Chondrocyte (in vitro differentiated cells): ENCODE measurements at regions not wholly inside any gene's neighbourhood (a gene's known extent, or its start where the extent isn't known, plus 50 kb on each side); places are given as distances from the start of the nearest gene placed in this dataset.

ENCODE experiments used
- DNase-seq: peaks from one replicate; pipeline ENCODE4 v3.0.0; 2021; ENCODE audit warnings: mixed read lengths, low spot score
- H3K27ac Mint-ChIP-seq: one replicate; pipeline ENCODE4 v1.8.0; 2021; ENCODE audit warnings: mild to moderate bottlenecking, moderate library complexity, mixed read lengths; ENCODE audit not compliant: unreplicated experiment
- H3K27me3 Mint-ChIP-seq: 2 replicates; pipeline ENCODE4 v1.8.0; 2021; ENCODE audit warnings: low read depth, mixed read lengths
- H3K36me3 Mint-ChIP-seq: 2 replicates; pipeline ENCODE4 v1.8.0; 2021; ENCODE audit warnings: low read depth, mixed read lengths
- H3K4me1 Mint-ChIP-seq: 2 replicates; pipeline ENCODE4 v1.8.0; 2021; ENCODE audit warnings: low read depth, mild to moderate bottlenecking, mixed read lengths
- H3K4me3 Mint-ChIP-seq: one replicate; pipeline ENCODE4 v1.8.0; 2021; ENCODE audit warnings: mild to moderate bottlenecking, moderate library complexity, mixed read lengths; ENCODE audit not compliant: unreplicated experiment
- H3K9me3 Mint-ChIP-seq: 2 replicates; pipeline ENCODE4 v1.8.0; 2021; ENCODE audit warnings: low read depth, mixed read lengths
- TF ChIP-seq, protein P1 (sequence below): fragments of 200-600 bp; sonication (generic); IDR thresholded peaks from 2 replicates; pipeline ENCODE4 v1.5.0; 2021; ENCODE audit warnings: antibody characterized with exemption, mild to moderate bottlenecking, moderate library complexity

DNA sequence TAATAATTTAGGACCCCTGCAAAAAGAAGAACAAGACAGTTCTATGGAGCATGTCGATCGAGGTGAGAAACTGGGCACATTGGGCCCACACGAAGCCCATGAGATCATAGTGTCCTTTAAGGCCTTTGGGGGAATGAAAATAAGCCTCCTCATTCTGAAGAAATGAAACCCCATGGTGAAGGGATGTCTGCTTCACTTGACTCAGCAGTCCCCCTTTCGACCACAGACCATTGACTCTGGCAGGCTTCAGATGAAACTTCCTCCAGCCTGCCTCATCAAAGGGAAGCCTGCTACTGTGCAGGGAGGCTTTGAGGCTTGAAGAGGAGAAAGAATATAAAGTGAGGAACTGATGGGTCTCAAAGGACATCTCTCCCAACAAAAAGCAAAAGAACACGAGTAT lies 144.2 kb upstream of the FBXL4 start:
- H3K4me1 Mint-ChIP-seq = no peaks in the 10 kb centered on the region
- H3K27ac Mint-ChIP-seq = no peak overlapping the region
- no peaks in the 10 kb centered on the region for H3K36me3 Mint-ChIP-seq
- no peaks in the 10 kb centered on the region for H3K9me3 Mint-ChIP-seq
- DNase-seq = no peak
- peaks cover 39% of the 10 kb centered on the region for H3K27me3 Mint-ChIP-seq
- TF ChIP-seq, protein P1, sequence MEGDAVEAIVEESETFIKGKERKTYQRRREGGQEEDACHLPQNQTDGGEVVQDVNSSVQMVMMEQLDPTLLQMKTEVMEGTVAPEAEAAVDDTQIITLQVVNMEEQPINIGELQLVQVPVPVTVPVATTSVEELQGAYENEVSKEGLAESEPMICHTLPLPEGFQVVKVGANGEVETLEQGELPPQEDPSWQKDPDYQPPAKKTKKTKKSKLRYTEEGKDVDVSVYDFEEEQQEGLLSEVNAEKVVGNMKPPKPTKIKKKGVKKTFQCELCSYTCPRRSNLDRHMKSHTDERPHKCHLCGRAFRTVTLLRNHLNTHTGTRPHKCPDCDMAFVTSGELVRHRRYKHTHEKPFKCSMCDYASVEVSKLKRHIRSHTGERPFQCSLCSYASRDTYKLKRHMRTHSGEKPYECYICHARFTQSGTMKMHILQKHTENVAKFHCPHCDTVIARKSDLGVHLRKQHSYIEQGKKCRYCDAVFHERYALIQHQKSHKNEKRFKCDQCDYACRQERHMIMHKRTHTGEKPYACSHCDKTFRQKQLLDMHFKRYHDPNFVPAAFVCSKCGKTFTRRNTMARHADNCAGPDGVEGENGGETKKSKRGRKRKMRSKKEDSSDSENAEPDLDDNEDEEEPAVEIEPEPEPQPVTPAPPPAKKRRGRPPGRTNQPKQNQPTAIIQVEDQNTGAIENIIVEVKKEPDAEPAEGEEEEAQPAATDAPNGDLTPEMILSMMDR = no peak
- H3K4me3 Mint-ChIP-seq = no peak overlapping the region

DNA sequence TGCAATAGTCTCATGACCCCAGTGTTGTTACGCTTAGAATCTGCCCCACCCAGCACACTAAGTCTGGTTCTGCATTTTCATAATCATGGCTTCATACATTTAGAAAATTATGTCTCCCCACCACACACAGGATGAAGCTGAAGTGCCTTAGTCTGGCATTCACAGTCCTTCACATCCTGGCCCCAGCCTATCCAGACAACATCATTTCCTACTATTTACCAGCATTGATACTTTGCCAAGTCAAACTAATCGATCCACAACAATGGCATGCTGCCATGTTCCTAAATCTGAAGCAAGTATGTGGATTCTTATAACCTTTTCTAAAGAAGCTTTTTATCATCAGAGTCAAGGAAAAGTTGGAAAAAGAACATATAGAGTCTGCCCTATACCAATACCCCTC lies 132.4 kb upstream of the FBXL4 start:
- TF ChIP-seq, protein P1 = no peak
- Mint-ChIP-seq H3K4me3 (no peak overlapping the region), H3K27ac (no peak overlapping the region), H3K36me3 (no peaks in the 10 kb centered on the region), H3K9me3 (peaks cover 2% of the 10 kb centered on the region), H3K27me3 (peaks cover 11% of the 10 kb centered on the region), H3K4me1 (no peaks in the 10 kb centered on the region)
- DNase-seq = no peak

DNA sequence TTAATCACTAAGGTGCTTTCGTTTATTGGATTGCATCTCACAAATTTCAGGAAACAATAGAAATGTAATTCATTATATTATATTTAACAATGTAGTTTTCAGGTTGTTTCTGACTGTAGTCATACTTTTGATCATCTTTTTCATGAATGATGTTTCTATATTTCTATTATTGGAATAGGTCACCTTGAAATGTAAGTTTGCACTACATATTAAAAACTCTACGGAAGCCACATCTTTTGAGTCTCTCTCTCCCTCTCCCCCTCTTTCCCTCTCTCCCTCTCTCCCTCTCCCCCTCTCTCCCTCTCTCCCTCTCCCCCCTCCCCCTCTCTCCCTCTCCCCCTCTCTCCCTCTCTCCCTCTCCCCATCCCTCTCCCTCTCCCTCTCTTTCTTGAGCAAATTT lies 131.3 kb upstream of the FBXL4 start:
- H3K27ac Mint-ChIP-seq = no peak overlapping the region
- no peak for DNase-seq
- H3K36me3 Mint-ChIP-seq = no peaks in the 10 kb centered on the region
- no peaks in the 10 kb centered on the region for H3K4me1 Mint-ChIP-seq
- no peak overlapping the region for H3K4me3 Mint-ChIP-seq
- H3K9me3 Mint-ChIP-seq = peaks cover 2% of the 10 kb centered on the region
- TF ChIP-seq, protein P1 = no peak
- peaks cover 17% of the 10 kb centered on the region for H3K27me3 Mint-ChIP-seq

DNA sequence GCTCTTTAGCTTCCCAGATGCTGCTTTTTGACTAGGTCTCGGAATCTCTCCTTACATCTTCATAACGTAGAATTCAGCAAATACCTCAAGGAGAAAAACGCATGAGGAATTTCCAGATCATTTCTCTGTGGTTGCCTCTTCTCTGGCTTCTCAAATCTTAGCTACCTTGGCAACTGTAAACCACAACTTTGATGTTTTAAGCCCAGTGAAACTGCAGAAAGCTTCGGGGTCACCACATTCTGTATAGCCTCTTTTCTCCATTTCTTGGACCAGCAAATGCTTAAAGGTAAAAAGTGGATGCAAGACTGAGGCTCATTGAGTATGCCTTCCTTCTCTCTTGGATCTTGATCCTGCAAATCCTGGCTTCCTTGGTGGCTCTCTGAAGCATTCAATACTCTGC lies 125.5 kb upstream of the FBXL4 start:
- Mint-ChIP-seq H3K27ac (no peak overlapping the region), H3K36me3 (no peaks in the 10 kb centered on the region), H3K4me3 (no peak overlapping the region), H3K4me1 (no peaks in the 10 kb centered on the region), H3K27me3 (peaks cover 21% of the 10 kb centered on the region), H3K9me3 (no peaks in the 10 kb centered on the region)
- TF ChIP-seq, protein P1 = no peak
- DNase-seq = no peak

DNA sequence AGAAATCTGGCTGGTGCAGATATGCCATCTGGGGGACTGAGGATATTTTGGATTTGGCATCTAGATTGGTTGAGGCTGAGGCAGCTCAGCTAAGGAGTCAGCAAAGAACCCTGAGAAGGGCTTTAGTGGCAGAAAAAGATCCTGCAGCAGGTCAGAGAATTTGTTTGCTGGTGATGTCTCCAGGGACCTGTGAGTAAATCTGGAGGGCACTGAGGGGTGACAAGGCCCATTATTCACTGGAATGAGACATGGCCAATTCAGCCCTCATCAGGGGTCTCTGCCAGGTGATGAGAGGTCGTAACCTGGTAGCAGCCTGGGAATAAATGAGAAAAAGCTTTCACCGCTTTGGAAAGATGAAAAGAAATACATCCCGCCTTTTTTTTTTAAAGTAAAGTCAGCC lies 118.3 kb upstream of the FBXL4 start:
- DNase-seq = no peak
- H3K9me3 Mint-ChIP-seq = no peaks in the 10 kb centered on the region
- H3K27ac Mint-ChIP-seq = no peak overlapping the region
- TF ChIP-seq, protein P1 = no peak
- H3K4me1 Mint-ChIP-seq = no peaks in the 10 kb centered on the region
- peaks cover 19% of the 10 kb centered on the region for H3K27me3 Mint-ChIP-seq
- H3K4me3 Mint-ChIP-seq = no peak overlapping the region
- H3K36me3 Mint-ChIP-seq = no peaks in the 10 kb centered on the region
